Suprapubic skin (tissue), 3 donors: ENCODE measurements at regions not wholly inside any gene's neighbourhood (a gene's known extent, or its start where the extent isn't known, plus 50 kb on each side); places are given as distances from the start of the nearest gene placed in this dataset.

Experiments
- CTCF ChIP-seq, 2 donors: fragments of 200-600 bp in 1 of 2; fragments of 450-650 bp in 1 of 2; sonication (generic) in 1 of 2; IDR thresholded peaks; one replicate each; pipeline ENCODE4 v1.5.1; 2016 to 2019; ENCODE audit warnings: antibody characterized with exemption in 2 of 2, mild to moderate bottlenecking in 1 of 2, moderate library complexity in 1 of 2
- POLR2AphosphoS5 ChIP-seq, 3 donors: sonication (generic); formaldehyde crosslinking; IDR thresholded peaks; one replicate each; pipeline ENCODE4 v1.6.1; 2017; ENCODE audit warnings: antibody characterized with exemption in 3 of 3

GRCh38 chr17:63082952-63083351 is 116.9 kb downstream of the TANC2 start:
- no peak for TF ChIP-seq CTCF (IDR thresholded peaks at IDR 0.05)
- TF ChIP-seq POLR2AphosphoS5 (IDR thresholded peaks at IDR 0.05) = no peak
